Posterior vena cava (tissue), 2 donors: ENCODE measurements at regions not wholly inside any gene's neighbourhood (a gene's known extent, or its start where the extent isn't known, plus 50 kb on each side); places are given as distances from the start of the nearest gene placed in this dataset.

Experiments used
- DNase-seq: peaks from one replicate; pipeline ENCODE4 v3.0.0-alpha.2; 2020; ENCODE audit warnings: low spot score
- intact Hi-C, 2 donors: fragments of 100-400 bp; cut with DNase I; formaldehyde crosslinking; loops; one replicate each; pipeline versions ENCODE4 v1.14.1 to v1.14.2; 2022 to 2023
- donor health status: DM: yes; HTN: yes; CAD: no.
- donor health status: DM: yes; HTN: yes; CAD: no.

DNA sequence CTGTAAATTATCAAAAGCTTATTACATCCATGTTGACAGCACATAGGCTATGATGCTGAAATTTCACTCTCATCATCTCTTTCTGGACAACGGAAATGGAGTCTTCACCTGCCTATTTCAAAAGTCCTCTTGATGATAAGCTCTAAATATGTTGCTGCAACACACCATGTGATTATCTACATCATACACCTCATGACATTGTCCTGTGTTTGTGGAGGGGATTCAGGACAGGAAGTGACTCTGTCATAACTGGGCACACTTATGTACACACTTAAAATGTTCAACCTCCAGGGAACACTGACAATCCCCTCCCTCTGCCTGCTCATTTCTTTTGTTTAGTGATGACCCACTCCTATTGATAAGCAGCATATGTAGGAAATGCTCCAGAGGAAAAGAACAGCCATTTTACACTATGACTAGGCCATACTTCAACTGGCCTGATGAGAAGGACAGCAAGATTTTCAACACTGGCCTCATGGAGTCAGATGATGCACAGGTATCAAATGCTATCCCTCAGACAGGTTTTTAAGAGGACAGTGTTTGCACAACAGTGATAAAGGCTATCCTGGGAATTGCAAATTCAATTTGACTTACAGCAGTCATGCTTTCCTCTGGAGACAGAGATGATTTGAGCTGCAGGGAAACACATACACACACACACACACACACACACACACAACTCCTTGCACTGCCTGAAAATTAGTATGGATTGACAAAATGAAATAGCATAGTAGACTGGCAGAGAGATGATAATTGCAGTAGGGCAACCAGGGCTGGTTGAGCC, 163.3 kb upstream of the RASGEF1B start:
- no peak for DNase-seq
- intact Hi-C loops: no loop called here

DNA sequence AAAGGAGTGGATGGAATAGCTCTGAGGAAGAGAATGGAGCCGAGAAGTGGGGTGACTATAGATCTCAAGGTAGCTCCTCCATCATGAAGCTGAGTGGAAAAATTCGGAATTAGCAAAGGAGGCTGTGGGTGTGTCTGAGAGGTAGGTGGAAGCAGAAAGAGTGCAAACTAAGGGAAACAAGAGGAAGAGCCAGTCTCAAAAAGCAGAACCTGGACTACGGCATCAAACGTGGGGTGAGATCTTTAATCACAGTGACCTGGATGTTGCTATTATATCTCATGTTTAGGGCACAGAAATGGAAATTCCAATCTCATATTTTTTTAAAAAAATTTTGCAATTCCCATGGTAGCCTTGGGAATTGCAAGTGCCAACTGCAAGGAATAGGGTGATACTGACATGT, 162.5 kb upstream of the RASGEF1B start:
- DNase-seq: no peak
- intact Hi-C loops: no loop called here

DNA sequence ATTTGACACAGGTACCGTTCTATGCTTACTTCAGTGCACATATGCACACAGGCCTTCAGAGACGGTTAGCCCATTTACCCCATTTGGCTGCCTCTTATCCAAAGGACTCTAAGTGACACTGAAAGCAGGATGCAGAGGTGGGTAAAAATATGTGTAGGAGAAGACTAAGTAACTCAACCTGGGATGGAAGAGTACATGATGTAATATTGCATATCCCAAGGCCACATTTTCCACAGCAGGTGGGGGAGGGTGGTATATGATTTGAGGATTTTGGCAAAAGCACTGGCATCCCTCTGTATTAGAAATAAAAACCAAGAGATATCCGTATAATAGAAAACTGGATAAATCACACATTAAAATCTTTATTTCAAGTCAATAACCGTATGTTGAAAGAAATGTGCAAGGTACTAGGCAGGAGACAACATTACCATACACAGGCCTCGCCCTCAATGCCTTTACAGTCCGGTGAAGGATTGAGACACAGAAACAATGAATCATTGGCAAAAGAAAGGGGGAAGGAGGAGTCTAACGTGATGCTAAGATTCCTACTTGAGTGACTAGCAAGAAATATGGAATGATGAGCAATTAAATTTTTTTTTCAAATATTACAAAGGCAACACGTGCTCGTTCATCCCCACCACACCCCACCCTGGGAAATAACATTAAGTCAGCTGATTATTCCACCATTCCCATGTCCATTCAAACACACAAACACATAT, 161.0 kb upstream of the RASGEF1B start:
- intact Hi-C loops: no loop called here
- DNase-seq: no peak

DNA sequence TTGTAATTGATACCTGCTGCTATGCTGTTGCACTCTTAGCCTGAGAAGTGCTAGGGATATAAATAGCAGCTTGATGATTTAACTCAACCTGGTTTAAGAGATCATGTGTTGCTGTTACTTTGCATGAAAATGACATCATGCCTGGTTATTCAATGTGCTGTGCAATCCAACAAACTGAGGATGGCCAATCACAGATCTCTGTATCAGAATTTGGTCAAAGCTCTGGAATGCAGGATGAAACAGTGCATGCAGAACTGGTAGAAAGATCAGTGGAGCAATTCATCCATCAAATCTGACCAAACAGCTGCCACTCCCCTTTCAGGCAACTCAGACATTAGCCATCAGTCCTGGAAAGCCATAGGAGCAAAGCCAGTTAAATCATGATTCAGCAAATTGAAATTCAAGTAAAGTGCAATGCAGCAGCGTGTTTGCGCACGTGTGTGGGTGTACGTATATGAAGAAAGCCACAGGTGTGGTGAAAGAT, 160.3 kb upstream of the RASGEF1B start:
- intact Hi-C loops: no loop called here
- no peak for DNase-seq

DNA sequence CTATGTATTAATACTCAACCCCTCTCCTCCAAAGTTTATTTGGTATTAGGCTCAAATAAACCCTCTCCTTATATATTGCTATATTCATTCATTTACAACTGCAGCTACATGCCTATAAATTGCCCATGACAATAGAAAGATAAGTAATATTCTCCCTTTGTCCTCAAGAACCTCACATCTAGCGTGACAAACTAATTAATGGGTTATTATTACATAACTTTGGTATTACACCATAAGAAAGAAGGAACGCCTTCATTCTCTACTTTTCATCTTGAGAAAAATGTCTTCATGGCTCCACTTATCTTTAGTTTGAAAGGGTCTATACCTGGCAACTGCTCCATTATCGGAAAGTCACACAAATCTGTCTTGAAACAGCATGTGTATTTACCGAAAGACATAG, 157.7 kb upstream of the RASGEF1B start:
- DNase-seq: no peak
- intact Hi-C loops: no loop called here

DNA sequence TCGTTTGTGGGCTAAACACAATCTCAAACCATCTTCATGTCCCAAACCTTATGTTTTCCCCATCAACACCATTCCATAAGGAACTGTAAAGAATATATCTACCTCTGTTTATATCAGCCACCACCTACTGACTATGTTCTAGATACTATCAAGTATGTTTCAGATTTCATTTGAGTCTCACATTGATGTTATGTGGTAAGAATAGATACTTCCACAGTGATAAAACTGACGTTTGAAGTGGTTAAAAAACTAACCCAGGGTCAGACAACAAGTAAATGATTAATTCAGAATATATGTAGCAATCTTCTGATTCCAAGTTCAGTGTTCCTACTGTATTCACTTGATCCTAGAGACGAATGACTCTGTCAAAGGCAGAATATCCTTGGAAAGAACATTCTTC, 156.8 kb upstream of the RASGEF1B start:
- intact Hi-C loops: no loop called here
- no peak for DNase-seq

DNA sequence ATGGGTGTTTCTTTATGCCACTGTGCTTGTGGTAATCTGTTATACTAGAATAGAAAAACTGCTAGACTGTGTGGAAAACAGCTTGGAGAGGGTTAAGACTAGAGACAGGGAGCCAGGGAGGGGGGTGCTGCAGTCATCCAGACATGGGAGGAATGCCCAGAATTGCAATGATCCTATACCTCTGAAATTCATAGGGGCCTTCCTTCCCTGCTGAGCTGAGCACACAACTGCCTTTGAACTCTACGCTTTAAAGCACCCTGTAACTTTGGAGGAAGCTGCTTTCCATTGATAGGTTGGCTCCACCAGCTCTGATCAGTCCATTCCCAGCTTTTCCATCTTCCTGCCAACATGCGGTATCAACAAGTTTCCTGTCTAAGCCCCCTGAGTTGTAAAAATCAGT, 155.9 kb upstream of the RASGEF1B start:
- no peak for DNase-seq
- intact Hi-C loops: no loop called here

DNA sequence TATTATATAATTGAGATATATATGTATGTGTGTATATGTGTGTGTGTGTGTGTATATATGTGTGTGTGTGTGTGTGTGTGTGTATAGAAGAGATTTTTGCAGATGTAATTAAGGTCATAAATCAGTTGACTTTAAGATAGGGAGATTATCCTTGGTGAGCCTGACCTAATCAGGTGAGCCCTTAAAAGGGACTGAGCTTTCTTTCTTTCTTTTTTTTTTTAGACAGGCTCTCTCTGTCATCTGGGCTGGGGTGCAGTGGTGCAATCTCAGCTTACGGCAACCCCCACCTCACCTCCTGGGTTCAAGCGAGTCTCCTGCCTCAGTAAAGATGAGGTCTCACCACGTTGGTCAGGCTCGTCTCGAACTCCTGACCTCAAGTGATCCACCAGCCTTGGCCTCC, 155.1 kb upstream of the RASGEF1B start:
- DNase-seq: no peak
- intact Hi-C loops: no loop called here

DNA sequence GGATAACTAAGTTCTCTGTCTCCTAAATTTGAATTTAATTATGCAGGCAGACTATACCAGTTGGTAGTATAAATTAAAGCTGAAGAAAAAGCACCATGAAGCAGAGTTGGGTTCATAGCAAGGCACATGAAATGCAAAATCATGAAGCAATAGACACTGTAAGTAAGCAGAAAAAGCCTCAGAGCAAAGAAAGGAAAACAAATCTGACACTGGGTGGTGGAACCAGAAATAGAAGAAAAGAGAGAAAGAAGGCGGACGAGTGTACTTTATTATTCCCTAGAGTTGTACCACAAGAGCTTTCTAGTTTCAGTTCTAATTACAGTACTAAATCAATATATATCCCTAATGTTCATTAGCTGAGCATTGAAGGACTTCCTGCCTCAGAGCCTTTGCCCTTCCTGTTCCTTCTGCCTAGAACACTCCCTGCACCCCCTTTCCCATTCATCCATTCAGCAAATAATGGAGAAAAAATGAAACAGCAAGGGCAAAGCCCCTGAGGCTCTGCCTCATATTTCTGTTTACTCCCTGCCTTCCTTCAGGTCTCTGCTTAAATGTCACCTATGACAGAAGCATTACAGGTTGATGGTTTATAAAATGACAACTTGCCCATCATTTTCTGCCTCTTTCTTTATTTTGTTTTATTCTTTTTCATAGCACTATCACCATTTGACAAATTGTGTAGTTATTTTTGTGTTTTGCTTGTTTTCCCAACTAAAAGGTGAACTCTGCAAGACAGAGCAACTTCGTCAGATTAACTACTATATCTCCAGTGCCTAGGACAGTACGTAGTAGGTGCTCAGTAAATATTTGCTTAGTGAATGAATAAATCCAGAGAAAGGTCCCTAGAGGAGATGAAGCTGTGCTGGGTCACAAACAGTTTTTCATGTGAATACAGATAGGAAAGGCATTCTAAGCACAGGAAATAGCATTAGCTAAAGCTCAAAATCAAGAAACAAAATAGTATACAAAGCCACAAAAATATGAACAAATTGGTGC, 154.0 kb upstream of the RASGEF1B start:
- no peak for DNase-seq
- intact Hi-C loops: no loop called here

DNA sequence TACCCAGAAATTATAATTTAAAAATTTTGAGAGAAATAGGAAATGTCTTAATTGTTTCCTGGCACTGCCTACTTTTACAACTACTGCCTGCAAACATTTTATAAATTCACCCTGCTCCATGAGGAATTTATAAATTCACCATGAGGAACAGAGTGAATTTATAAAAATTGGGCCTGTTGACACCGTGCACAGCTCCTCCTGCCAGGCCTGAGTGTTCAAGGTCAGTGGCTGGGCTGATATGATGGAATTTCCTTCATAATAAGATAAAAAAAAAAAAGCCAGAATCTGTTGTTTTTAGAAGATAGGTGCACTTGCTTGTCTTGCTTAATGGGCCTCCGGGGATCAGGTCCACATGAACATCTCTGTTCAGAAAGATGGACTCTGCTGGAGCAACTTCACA, 151.7 kb upstream of the RASGEF1B start:
- no peak for DNase-seq
- intact Hi-C loops: no loop called here

DNA sequence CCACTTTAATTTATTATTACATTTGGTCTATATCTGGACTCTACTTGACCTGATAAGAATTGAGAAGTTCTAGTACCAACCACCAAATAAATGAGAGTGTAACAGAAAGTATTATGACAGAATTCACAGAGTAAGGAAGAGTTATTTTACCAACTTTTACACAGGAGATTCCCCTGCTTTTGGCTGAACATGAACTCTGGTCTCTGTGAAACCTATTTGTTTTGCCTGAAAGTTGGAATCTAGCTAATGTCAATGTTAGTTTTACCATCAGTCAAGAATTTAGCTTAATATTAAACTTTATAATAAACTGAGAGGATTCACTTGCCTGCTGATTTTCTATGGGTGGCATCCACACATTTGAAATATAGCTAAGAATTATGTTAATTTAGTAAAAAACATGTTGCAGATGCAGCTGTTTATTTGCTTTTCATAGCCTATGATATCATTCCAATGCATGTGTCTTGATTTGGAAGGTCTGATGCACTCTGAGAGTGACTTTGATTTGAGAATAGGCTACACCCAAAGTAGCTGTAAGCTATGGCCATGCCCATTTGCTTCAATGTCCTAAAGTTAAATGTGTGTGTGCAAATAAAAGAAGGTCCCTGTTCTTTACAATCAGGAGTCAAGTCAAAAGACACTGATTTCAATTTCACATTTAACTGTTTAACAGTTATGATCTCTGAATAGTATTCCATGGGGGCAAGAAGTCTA, 150.9 kb upstream of the RASGEF1B start:
- intact Hi-C loops: no loop called here
- no peak for DNase-seq

DNA sequence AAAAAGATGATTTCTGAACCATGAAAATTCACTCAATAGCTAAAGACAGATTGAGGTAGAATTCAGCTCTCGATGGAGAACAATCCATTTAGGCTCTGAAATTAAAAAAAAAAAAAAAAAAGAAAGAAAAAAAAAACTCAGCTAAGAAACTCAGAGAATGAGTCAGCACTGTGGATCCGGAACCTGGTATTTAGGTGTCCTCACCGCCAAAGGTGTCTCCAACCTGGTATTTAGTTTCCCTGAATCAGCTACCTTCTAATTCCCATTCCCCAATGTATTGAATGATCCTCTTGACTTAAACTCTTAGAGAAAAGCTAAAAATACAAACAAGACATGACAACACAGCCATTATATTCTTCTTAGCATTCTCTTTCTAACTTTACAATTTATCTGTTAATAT, 150.3 kb upstream of the RASGEF1B start:
- intact Hi-C loops: no loop called here
- no peak for DNase-seq

DNA sequence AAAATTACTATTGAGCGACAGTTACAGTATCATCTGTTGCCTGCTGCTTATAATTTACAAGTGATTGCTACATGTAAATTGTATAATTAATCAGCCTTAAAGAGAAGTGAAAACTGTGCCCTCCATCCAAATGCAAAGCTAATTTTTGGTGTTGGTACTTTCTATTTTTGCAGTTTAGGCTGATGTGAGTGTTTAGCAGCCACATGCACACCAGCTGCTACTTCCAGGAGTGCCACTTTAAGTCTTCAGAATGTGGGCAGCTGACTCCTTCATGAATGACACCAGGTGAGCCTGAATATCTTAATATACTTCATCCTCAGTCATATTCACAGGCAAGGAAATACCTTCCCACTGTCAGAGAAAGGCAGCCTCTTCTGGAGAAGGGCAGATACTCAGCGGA, 149.8 kb upstream of the RASGEF1B start:
- intact Hi-C loops: no loop called here
- no peak for DNase-seq

DNA sequence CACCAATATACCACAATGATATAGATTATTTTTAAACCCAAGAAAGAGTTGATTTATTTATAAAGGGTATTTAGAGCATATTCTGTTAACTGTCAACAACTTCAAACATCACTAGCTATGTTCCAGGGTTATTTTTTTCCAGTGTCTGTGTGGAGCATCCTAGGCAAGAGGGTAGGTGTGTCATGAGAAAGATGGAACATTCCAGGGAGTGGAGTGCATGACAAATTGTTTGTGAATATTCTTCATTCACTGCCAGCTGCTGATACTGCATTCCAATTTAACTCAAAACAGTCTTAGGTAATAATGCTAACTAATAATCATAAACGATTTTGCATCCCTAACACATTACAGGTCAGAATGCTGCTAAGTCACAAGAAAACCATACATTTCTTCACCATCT, 148.7 kb upstream of the RASGEF1B start:
- no peak for DNase-seq
- intact Hi-C loops: no loop called here

DNA sequence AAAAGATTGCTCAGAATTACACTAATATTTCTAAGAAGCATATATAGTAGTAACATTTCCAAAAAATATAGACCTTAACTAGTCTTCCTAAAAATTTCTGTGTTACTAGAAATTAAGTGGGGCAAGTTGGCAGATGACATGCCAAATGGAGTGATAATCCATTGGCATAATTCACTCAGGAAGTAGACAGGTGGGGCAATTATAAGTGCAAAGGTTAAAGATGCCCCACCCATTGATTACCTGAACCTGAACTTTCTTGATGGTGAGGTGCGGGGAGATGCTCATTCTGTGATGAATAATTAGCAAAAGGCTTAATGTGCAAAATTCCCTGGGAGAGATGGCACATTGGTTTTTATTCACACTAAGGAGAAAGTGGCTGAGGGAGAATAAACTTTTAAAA, 145.8 kb upstream of the RASGEF1B start:
- intact Hi-C loops: no loop called here
- no peak for DNase-seq

DNA sequence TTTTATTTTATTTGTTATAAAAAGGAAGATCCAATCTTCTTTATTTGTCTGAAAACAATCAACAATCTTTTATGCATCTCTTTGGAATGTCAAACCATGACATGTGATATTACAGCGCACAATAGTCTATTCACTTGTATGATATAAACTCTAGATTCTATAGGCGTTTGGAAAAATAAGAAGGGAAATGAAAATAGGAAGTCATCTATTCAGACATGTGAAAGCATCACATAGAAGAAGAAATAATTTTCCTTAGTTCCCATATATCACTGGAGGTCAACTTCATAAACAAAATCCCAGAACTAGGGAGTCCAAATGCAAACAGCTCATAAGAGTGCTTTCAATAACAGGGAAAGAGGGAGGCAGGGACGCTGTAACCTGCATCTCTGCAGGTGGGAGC, 139.5 kb upstream of the RASGEF1B start:
- no peak for DNase-seq
- intact Hi-C loops: no loop called here

DNA sequence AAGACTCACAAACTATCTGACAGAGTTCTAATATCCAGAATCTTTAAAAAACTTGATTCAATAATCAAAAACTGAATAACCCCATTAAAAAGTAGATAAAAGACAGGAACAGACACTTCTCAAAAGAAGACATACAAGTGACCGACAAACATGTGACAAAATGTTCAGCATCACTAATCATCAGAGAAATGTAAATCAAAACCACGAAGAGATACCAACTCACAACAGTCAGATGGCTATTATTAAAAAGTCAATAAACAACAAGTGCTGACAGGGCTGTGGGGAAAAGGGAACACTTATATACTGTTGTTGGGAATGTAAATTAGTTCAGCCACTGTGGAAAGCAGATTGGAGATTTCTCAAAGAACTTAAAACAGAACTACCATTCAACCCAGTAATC, 138.1 kb upstream of the RASGEF1B start:
- intact Hi-C loops: no loop called here
- DNase-seq: no peak

DNA sequence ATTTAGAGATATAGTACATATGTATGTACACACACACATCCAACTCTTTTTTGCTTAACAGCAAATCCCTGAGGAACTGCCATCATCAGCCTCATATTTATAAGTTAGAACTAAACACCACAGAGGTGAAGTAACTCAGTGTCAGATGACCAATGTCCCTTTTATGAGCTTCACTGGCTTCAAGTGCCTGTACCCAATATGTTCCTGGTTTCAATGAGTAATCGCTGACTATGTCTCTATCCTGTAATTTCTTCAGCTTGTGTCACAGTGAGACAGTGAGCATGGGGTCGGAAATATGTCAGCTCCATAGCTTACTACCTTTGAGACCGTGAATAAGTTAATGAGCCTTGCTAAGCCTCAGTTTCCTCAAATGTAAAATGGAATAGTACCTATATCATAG, 136.2 kb upstream of the RASGEF1B start:
- intact Hi-C loops: no loop called here
- no peak for DNase-seq

DNA sequence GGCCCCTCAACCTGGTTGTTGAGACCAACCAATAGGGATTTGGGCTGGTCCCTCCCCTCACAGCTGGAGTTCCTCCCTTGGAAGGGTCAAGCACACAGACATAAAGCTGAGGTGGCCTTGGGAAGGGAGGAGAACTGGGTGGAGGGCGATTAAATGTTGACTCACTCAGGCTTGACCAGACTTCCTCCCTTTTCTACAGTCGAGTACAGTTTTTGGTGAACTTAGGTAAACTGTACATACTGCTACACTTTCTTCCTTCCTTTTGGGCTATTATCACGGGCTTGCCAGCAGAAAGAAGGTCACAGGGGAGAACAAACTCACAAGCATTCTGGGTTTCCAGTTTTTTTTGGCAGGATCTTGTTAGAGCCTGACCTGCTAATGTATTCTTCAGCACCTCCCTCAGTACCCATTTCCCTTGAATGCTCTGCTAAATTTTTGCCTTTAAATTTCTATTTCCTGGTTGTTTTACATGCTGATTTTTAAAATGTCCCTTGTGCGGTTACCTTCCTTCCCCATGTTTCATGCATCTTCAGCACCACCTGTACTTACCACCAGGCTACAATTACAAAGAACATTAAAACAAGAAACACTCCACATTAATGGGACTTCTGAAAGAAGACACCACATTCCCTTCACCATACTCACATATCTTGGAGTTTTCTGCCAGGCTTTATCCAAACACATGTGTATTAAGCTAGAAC, 135.2 kb upstream of the RASGEF1B start:
- intact Hi-C loops: no loop called here
- DNase-seq: no peak
